EH (cell line): ENCODE measurements at regions not wholly inside any gene's neighbourhood (a gene's known extent, or its start where the extent isn't known, plus 50 kb on each side); places are given as distances from the start of the nearest gene placed in this dataset.
"Not testable (repeated sequence)": the region's sequence is repeated elsewhere in the genome, so short reads cannot be mapped to it uniquely, and the experiment has no call there.

ENCODE experiments used
- DNase-seq: peaks from one replicate; pipeline ENCODE4 v3.0.0-alpha.2; 2015; ENCODE audit warnings: low read depth

GRCh38 chr12:67456431-67456901 is 187.3 kb downstream of the CAND1 start:
- DNase-seq: peak; percentile 89

GRCh38 chr12:67457136-67457535 is 188.0 kb downstream of the CAND1 start:
- peak; percentile 20 for DNase-seq

GRCh38 chr12:67457778-67458665 is 188.9 kb downstream of the CAND1 start:
- DNase-seq: peak; percentile 35

- DNase-seq: peak; percentile 66
These were observed 189.4 kb upstream of the DYRK2 start for GRCh38 chr12:67459173-67459572.

- no peak for DNase-seq
These were observed 189.0 kb upstream of the DYRK2 start for GRCh38 chr12:67459578-67459977.

GRCh38 chr12:67460388-67460787 is 188.2 kb upstream of the DYRK2 start:
- no peak for DNase-seq

- DNase-seq: no peak
These were observed 179.8 kb upstream of the DYRK2 start for GRCh38 chr12:67468549-67469245.

- no peak for DNase-seq
These were observed 178.9 kb upstream of the DYRK2 start for GRCh38 chr12:67469666-67470065.

- no peak for DNase-seq
These were observed 176.7 kb upstream of the DYRK2 start for GRCh38 chr12:67471810-67472209.

GRCh38 chr12:67472539-67472938 is 176.0 kb upstream of the DYRK2 start:
- no peak for DNase-seq

- DNase-seq: peak; percentile 33
These were observed 173.5 kb upstream of the DYRK2 start for GRCh38 chr12:67474934-67475620.

GRCh38 chr12:67475725-67476124 is 172.8 kb upstream of the DYRK2 start:
- DNase-seq: no peak

- DNase-seq: no peak
These were observed 170.8 kb upstream of the DYRK2 start for GRCh38 chr12:67477681-67478265.

GRCh38 chr12:67482751-67483661 is 165.5 kb upstream of the DYRK2 start:
- peak; percentile 89 for DNase-seq

- peak; percentile 34 for DNase-seq
These were observed 164.5 kb upstream of the DYRK2 start for GRCh38 chr12:67483871-67484554.

GRCh38 chr12:67484791-67485480 is 163.6 kb upstream of the DYRK2 start:
- DNase-seq: no peak

GRCh38 chr12:67486671-67487070 is 161.9 kb upstream of the DYRK2 start:
- no peak for DNase-seq

- not testable (repeated sequence) for DNase-seq
These were observed 160.2 kb upstream of the DYRK2 start for GRCh38 chr12:67488349-67488748.

GRCh38 chr12:67489007-67489406 is 159.5 kb upstream of the DYRK2 start:
- DNase-seq: no peak

GRCh38 chr12:67496581-67496980 is 152.0 kb upstream of the DYRK2 start:
- no peak for DNase-seq
